ENCODE measurements at regions not wholly inside any gene's neighbourhood (a gene's known extent, or its start where the extent isn't known, plus 50 kb on each side); places are given as distances from the start of the nearest gene placed in this dataset.
A peak's percentile ranks its signal among the peaks of the same experiment; 100 is the strongest.

- CTCF ChIA-PET: interaction anchor here (1.1 to 1.2 kb wide), 2 partner anchors 21 to 660 kb away, joined by 6 to 7 read pairs; no protein-coding TSS in a partner anchor
- DNase-seq (ENCODE audit: low spot score) (peak; percentile 23), ATAC-seq (peak; percentile 71)
Observed at GRCh38 chr4:171650543-171650942, 162.7 kb upstream of the GALNTL6 start.

More at GRCh38 chr4:171650543-171650942, 162.7 kb upstream of the GALNTL6 start:
- H3K36me3 Mint-ChIP-seq: no peaks in the 10 kb centered on the region
- H3K4me1 Mint-ChIP-seq: no peaks in the 10 kb centered on the region
- no peak overlapping the region for H3K4me3 Mint-ChIP-seq
- H3K9me3 Mint-ChIP-seq: no peaks in the 10 kb centered on the region
- H3K27ac Mint-ChIP-seq: no peak overlapping the region
- POLR2A ChIA-PET: no interaction called here
- TF ChIP-seq ZNF138 (CRISPR knock-in tag; conservative IDR thresholded peaks at IDR 0.05) (no peak), ATF3 (CRISPR knock-in tag; conservative IDR thresholded peaks at IDR 0.05) (no peak), ETV6 (CRISPR knock-in tag; IDR thresholded peaks at IDR 0.05) (no peak), ERG (CRISPR knock-in tag; IDR thresholded peaks at IDR 0.05) (no peak), IRF2 (CRISPR knock-in tag; IDR thresholded peaks at IDR 0.05; ENCODE audit: borderline replicate concordance, low read depth) (no peak), ATF6 (CRISPR knock-in tag; IDR thresholded peaks at IDR 0.05) (no peak), ELF4 (CRISPR knock-in tag; IDR thresholded peaks at IDR 0.05; ENCODE audit: low read depth) (no peak), E2F5 (CRISPR knock-in tag; IDR thresholded peaks at IDR 0.05) (no peak), ZNF263 (CRISPR knock-in tag; IDR thresholded peaks at IDR 0.05; ENCODE audit: low read depth) (no peak), ATF1 (CRISPR knock-in tag; IDR thresholded peaks at IDR 0.05) (no peak), PREB (CRISPR knock-in tag; IDR thresholded peaks at IDR 0.05; ENCODE audit: borderline replicate concordance) (no peak), SMAD4 (CRISPR knock-in tag; IDR thresholded peaks at IDR 0.05) (no peak), HMGXB4 (CRISPR knock-in tag; IDR thresholded peaks at IDR 0.05) (no peak), PRDM15 (CRISPR knock-in tag; IDR thresholded peaks at IDR 0.05) (no peak), GRHL2 (CRISPR knock-in tag; IDR thresholded peaks at IDR 0.05; ENCODE audit: insufficient replicate concordance, severe bottlenecking) (no peak), MYBL2 (CRISPR knock-in tag; IDR thresholded peaks at IDR 0.05) (no peak), PRRX2 (CRISPR knock-in tag; IDR thresholded peaks at IDR 0.05) (no peak), ZNF512 (CRISPR knock-in tag; IDR thresholded peaks at IDR 0.05; ENCODE audit: borderline replicate concordance) (no peak), KAT7 (CRISPR knock-in tag; IDR thresholded peaks at IDR 0.05; ENCODE audit: borderline replicate concordance) (no peak), NFYB (CRISPR knock-in tag; conservative IDR thresholded peaks at IDR 0.05; ENCODE audit: low read depth) (no peak)
- H3K27me3 Mint-ChIP-seq (ENCODE audit: low read depth): no peaks in the 10 kb centered on the region
